NCI-H446 (cell line): ENCODE measurements at regions not wholly inside any gene's neighbourhood (a gene's known extent, or its start where the extent isn't known, plus 50 kb on each side); places are given as distances from the start of the nearest gene placed in this dataset.
"Not testable (repeated sequence)": the region's sequence is repeated elsewhere in the genome, so short reads cannot be mapped to it uniquely, and the experiment has no call there.

ENCODE experiments used
- DNase-seq, 2 experiments: peaks; one replicate each; lab custom pipeline; 2025; lab: John Stamatoyannopoulos, UW

GRCh38 chr12:68479261-68479895, 131.3 kb upstream of the RAP1B start:
- no peak for DNase-seq

DNA sequence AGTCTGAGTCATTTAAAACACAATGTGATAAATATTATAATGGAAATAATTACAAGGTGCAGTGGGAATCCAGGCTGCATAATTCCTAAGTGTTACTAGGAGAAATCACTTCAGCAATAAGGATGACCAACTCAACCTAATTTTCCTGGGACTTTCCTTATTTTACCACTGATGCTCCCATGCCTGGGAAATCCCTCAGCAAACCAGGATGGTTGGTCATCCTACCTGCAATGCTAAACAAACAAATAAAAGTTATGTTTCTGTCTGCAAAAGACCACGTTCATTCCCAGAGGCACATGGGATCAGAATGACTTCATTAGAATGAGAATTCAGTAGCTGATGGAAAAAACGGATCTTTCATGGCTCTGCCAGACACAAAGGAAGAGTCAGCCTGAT, 130.8 kb upstream of the RAP1B start:
- DNase-seq: no peak

- DNase-seq: no peak
These were observed 130.2 kb upstream of the RAP1B start for GRCh38 chr12:68480526-68480925.

GRCh38 chr12:68481181-68481941, 129.3 kb upstream of the RAP1B start:
- DNase-seq: no peak

DNA sequence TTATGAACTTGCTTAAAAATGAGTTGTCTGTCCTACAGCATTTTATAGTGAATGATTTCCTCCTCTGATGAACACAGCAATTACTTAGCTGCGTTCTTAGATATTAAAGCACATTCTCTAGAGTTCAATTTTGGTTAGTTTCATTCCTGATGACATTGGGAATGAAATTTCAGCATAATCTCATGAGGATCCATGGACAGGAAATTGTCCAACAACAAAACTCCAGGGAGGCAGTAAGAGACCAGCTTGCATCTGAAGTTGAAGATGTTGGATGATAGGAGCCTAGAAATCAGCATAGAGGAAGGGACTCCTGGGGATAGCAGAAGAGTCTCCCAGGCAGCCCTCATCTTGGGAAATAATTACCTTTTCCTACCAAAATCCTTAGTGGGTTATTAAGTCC, 128.7 kb upstream of the RAP1B start:
- DNase-seq: no peak

DNA sequence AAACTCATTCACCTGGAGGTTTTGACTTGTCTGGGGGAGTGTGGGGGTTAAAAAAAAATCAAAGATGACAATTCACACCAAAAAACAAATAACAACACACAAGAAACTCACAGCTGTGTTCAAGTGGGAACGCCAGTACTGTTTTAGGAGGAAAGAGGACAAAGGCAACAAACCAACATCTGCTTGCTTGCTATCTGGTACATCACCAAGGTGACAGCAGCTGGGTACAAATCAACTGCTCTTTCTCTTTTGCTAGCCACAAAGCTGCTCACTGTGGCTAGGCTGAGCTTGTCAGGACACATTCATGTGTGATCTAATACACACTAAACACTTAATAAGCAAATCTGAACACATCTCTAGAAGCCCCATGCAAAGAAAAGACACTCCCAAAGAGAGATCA, 128.0 kb upstream of the RAP1B start:
- no peak for DNase-seq

DNA sequence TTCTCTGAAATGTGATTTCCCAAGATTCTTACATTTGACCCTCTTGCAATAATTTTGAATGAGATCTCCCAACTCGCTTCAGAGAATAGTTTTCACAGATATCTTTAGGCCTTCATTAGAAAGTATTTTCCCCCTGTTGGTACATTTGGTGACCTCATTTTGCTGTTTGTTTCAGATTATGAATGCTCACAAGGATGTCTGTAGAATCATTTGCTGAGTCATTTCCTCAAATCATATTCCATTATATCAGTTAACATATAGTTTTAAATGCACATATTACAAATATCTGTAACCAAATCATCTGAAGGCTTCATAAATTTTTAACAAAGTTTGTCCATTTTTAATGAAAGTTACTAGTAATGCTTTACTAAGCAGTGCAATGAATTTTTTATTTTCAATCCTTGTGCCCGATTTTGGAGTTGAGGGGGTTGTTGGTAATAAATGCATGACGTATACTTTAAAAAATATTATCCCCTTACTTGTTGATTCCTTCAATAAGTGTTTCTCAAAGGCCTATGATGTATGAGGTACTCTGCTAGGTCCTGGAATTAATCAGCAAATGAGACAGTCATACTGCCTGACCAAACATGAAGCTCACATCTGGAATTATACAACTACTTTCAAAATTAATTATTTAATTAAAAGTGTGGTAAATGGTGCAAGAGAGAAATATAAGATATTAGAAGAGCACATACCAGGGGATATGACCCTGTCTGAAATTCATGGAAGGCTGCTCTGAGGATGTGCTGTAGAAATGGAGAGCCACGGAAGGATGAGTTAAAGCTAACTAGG, 126.9 kb upstream of the RAP1B start:
- no peak for DNase-seq

- DNase-seq: not testable (repeated sequence)
These were observed 126.1 kb upstream of the RAP1B start for GRCh38 chr12:68484578-68484977.

GRCh38 chr12:68486449-68486848, 124.2 kb upstream of the RAP1B start:
- not testable (repeated sequence) for DNase-seq

GRCh38 chr12:68487721-68488309, 122.9 kb upstream of the RAP1B start:
- DNase-seq: no peak

DNA sequence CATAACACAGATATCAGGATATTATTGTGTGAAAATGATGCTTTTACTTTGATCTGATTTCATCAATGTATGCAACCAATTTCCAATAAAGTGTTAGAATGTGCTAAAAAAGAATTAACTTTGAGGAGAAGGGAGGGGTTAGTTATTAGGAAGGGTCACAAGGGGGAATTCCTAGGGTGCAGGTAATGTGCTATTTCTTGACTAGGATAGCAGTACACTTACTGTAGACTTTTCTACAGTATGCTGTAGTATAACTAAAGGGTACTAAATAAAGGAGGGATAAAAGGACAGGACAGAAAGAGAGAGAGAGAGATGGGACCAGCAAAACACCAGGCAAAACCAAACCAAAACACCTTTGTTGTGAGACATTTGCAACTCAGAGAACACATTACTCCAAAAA, 121.4 kb upstream of the RAP1B start:
- DNase-seq: no peak

DNA sequence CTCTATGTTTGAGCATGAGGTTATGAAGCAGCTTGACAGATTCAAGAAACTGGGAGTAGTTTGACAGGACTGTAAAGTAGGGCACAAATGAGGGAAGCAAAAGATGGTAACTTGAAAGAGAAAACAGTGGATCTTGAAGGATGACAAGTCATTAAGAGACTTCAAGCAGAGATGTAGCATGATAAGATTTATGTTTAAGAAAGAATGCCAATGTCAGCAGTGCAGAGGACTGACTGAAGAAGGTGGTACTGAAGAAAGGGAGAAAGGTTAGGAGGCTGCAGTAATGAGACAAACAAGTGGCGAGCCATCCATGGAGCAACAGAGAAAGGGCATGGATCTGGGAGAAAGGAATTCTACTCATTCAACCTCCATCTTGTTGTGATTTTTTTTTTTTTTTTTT, 120.2 kb upstream of the RAP1B start:
- DNase-seq: no peak

GRCh38 chr12:68491204-68491960, 119.3 kb upstream of the RAP1B start:
- no peak for DNase-seq

- no peak for DNase-seq
These were observed 115.2 kb upstream of the RAP1B start for GRCh38 chr12:68495336-68496070.

- no peak for DNase-seq
These were observed 113.6 kb upstream of the RAP1B start for GRCh38 chr12:68497107-68497506.

DNA sequence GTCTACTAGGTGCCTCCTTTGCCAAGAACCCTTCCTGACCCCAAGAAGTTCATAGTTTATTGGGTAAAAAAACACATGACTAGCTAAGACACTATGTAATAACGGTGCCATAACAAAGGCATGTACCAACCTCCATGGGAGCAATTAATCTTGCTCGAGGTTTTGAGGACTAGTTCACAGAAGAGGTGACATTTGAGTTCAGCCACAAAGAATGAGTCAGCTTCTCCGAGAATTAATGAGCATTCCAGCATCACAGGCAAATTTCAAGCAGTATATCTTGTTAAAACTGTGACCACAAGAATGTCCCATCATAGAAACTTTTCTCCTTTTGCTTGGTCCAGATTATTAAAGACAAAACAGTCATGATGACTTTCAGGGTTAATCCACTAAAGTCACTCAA, 113.0 kb upstream of the RAP1B start:
- no peak for DNase-seq

DNA sequence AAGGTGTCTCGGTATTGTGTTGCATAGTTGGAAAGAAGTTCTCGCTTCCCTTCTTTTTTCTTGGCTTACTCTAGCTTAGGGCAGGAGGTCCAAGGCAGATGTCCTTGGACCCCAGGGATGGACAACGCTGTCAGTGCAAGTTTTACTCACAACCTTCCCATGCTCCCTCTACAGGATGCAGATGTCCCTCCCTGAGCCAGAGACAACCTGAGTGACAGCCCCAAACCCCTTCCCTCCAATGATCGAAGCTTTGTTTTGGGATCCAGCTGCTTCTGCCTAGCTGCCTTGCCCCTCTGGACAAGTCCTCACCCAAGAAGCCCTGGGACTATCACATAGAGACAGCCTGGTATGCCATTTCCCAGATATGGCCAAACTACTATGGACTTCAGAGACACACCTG, 112.0 kb upstream of the RAP1B start:
- DNase-seq: no peak

- DNase-seq: no peak
These were observed 111.1 kb upstream of the RAP1B start for GRCh38 chr12:68499616-68500015.

DNA sequence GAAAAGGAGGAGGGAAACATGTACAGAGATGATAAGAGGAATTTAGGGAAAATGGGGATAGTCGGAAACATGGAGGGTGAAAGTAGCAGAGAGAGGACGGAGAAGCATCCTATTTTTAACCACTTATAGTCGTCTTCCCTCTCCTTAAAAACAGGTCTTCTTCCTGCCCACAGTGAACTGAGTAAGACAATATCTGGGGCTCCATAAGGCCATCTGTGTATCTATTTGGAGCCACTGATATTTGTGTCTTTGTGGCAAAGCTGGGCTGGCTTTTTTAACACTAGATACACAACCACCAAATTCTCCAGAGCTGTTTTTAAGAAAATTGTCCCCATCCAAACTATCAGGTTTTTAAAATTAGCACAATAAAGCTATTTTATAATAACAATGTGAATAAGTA, 109.5 kb upstream of the RAP1B start:
- DNase-seq: no peak

- no peak for DNase-seq
These were observed 104.7 kb upstream of the RAP1B start for GRCh38 chr12:68505970-68506369.

DNA sequence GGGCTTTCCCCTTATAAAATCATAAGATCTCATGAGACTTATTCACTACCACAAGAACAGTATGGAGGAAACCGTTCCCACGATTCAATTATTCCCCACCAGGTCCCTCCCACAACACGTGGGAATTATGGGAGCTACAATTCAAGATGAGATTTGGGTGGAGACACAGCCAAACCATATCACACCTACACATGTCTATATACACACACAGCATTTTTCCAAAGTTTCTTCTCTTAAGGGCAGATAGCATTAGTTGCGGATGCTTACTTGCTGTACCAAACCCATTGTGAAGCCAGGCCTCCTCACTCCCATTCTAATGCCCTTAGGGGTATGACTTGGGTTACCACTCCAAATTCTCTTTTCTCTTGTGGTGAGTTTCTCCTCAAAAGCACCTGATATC, 104.1 kb upstream of the RAP1B start:
- no peak for DNase-seq
